ENCODE measurements at regions not wholly inside any gene's neighbourhood (a gene's known extent, or its start where the extent isn't known, plus 50 kb on each side); places are given as distances from the start of the nearest gene placed in this dataset.
A peak's percentile ranks its signal among the peaks of the same experiment; 100 is the strongest.

- Histone ChIP-seq H3K36me3 (ENCODE audit: control insufficient read depth, insufficient read depth, low read length) (no peaks in the 10 kb centered on the region), H3K27ac (ENCODE audit: low read depth, low read length, severe bottlenecking) (no peak overlapping the region), H3K4me3 (ENCODE audit: extremely low read depth, insufficient read depth, low read length, poor library complexity, severe bottlenecking) (no peak overlapping the region), H3K9me3 (ENCODE audit: control insufficient read depth, low read length) (peaks cover 26% of the 10 kb centered on the region), H3K4me1 (ENCODE audit: control insufficient read depth, insufficient read depth, low read length, poor library complexity, severe bottlenecking) (no peaks in the 10 kb centered on the region)
Measured at GRCh38 chr10:109529258-109529657, 394.1 kb downstream of the XPNPEP1 start.

GRCh38 chr10:109517748-109518147 lies 405.6 kb downstream of the XPNPEP1 start:
- H3K4me3 ChIP-seq (ENCODE audit: extremely low read depth, insufficient read depth, low read length, poor library complexity, severe bottlenecking) = no peak overlapping the region
- H3K9me3 ChIP-seq (ENCODE audit: control insufficient read depth, low read length) = no peaks in the 10 kb centered on the region
- H3K4me1 ChIP-seq (ENCODE audit: control insufficient read depth, insufficient read depth, low read length, poor library complexity, severe bottlenecking) = no peaks in the 10 kb centered on the region
- H3K27ac ChIP-seq (ENCODE audit: low read depth, low read length, severe bottlenecking) = no peak overlapping the region
- WGBS, 2 experiments (ENCODE audit: insufficient coverage in 2 of 2) = 71 to 84% methylated on average over 2 to 3 of the region's 4 CpGs
- no peaks in the 10 kb centered on the region for H3K36me3 ChIP-seq (ENCODE audit: control insufficient read depth, insufficient read depth, low read length)

GRCh38 chr10:109504401-109504800 lies 418.9 kb downstream of the XPNPEP1 start:
- Histone ChIP-seq H3K36me3 (ENCODE audit: control insufficient read depth, insufficient read depth, low read length) (no peaks in the 10 kb centered on the region), H3K27ac (ENCODE audit: low read depth, low read length, severe bottlenecking) (no peak overlapping the region), H3K9me3 (ENCODE audit: control insufficient read depth, low read length) (peaks cover 8% of the 10 kb centered on the region), H3K4me1 (ENCODE audit: control insufficient read depth, insufficient read depth, low read length, poor library complexity, severe bottlenecking) (no peaks in the 10 kb centered on the region), H3K4me3 (ENCODE audit: extremely low read depth, insufficient read depth, low read length, poor library complexity, severe bottlenecking) (no peak overlapping the region)
- no CpG with 5 or more reads among the region's 1 CpG for WGBS, 2 experiments (ENCODE audit: insufficient coverage in 2 of 2)

- WGBS, 2 experiments (ENCODE audit: insufficient coverage in 2 of 2) = 100% methylated on average over 1 of the region's 4 CpGs; no CpG with 5 or more reads in 1 of the 2 experiments
- H3K27ac ChIP-seq (ENCODE audit: low read depth, low read length, severe bottlenecking) = no peak overlapping the region
- H3K4me1 ChIP-seq (ENCODE audit: control insufficient read depth, insufficient read depth, low read length, poor library complexity, severe bottlenecking) = no peaks in the 10 kb centered on the region
- no peaks in the 10 kb centered on the region for H3K36me3 ChIP-seq (ENCODE audit: control insufficient read depth, insufficient read depth, low read length)
- H3K9me3 ChIP-seq (ENCODE audit: control insufficient read depth, low read length) = no peaks in the 10 kb centered on the region
- H3K4me3 ChIP-seq (ENCODE audit: extremely low read depth, insufficient read depth, low read length, poor library complexity, severe bottlenecking) = no peak overlapping the region
Measured at GRCh38 chr10:109487691-109488090, 435.6 kb downstream of the XPNPEP1 start.

- Histone ChIP-seq H3K27ac (ENCODE audit: low read depth, low read length, severe bottlenecking) (no peak overlapping the region), H3K9me3 (ENCODE audit: control insufficient read depth, low read length) (peaks cover 3% of the 10 kb centered on the region), H3K4me1 (ENCODE audit: control insufficient read depth, insufficient read depth, low read length, poor library complexity, severe bottlenecking) (no peaks in the 10 kb centered on the region), H3K4me3 (ENCODE audit: extremely low read depth, insufficient read depth, low read length, poor library complexity, severe bottlenecking) (no peak overlapping the region), H3K36me3 (ENCODE audit: control insufficient read depth, insufficient read depth, low read length) (no peaks in the 10 kb centered on the region)
Measured at GRCh38 chr10:109480836-109481235, 442.5 kb downstream of the XPNPEP1 start.

GRCh38 chr10:109475711-109476421 lies 447.4 kb downstream of the XPNPEP1 start:
- Histone ChIP-seq H3K36me3 (ENCODE audit: control insufficient read depth, insufficient read depth, low read length) (no peaks in the 10 kb centered on the region), H3K4me1 (ENCODE audit: control insufficient read depth, insufficient read depth, low read length, poor library complexity, severe bottlenecking) (no peaks in the 10 kb centered on the region), H3K4me3 (ENCODE audit: extremely low read depth, insufficient read depth, low read length, poor library complexity, severe bottlenecking) (no peak overlapping the region), H3K27ac (ENCODE audit: low read depth, low read length, severe bottlenecking) (no peak overlapping the region), H3K9me3 (ENCODE audit: control insufficient read depth, low read length) (peaks cover 3% of the 10 kb centered on the region)
- WGBS, 2 experiments (ENCODE audit: insufficient coverage in 2 of 2) = 88 to 89% methylated on average over 4 of the region's 6 CpGs

- WGBS, 2 experiments (ENCODE audit: insufficient coverage in 2 of 2) = 0 to 34% methylated on average over 1 to 4 of the region's 4 CpGs
- no peak overlapping the region for H3K4me3 ChIP-seq (ENCODE audit: extremely low read depth, insufficient read depth, low read length, poor library complexity, severe bottlenecking)
- peaks cover 3% of the 10 kb centered on the region for H3K9me3 ChIP-seq (ENCODE audit: control insufficient read depth, low read length)
- H3K36me3 ChIP-seq (ENCODE audit: control insufficient read depth, insufficient read depth, low read length) = no peaks in the 10 kb centered on the region
- H3K4me1 ChIP-seq (ENCODE audit: control insufficient read depth, insufficient read depth, low read length, poor library complexity, severe bottlenecking) = no peaks in the 10 kb centered on the region
- peak overlapping the region; percentile 37 for H3K27ac ChIP-seq (ENCODE audit: low read depth, low read length, severe bottlenecking)
Measured at GRCh38 chr10:109474812-109475211, 448.5 kb downstream of the XPNPEP1 start.

GRCh38 chr10:109474261-109474660 lies 449.1 kb downstream of the XPNPEP1 start:
- peak overlapping the region; percentile 37 for H3K27ac ChIP-seq (ENCODE audit: low read depth, low read length, severe bottlenecking)
- 55 to 60% methylated on average over 1 to 2 of the region's 4 CpGs for WGBS, 2 experiments (ENCODE audit: insufficient coverage in 2 of 2)
- H3K9me3 ChIP-seq (ENCODE audit: control insufficient read depth, low read length) = peaks cover 3% of the 10 kb centered on the region
- H3K4me3 ChIP-seq (ENCODE audit: extremely low read depth, insufficient read depth, low read length, poor library complexity, severe bottlenecking) = no peak overlapping the region
- H3K4me1 ChIP-seq (ENCODE audit: control insufficient read depth, insufficient read depth, low read length, poor library complexity, severe bottlenecking) = no peaks in the 10 kb centered on the region
- H3K36me3 ChIP-seq (ENCODE audit: control insufficient read depth, insufficient read depth, low read length) = no peaks in the 10 kb centered on the region

GRCh38 chr10:109467551-109467950 lies 455.8 kb downstream of the XPNPEP1 start:
- no peaks in the 10 kb centered on the region for H3K36me3 ChIP-seq (ENCODE audit: control insufficient read depth, insufficient read depth, low read length)
- H3K4me1 ChIP-seq (ENCODE audit: control insufficient read depth, insufficient read depth, low read length, poor library complexity, severe bottlenecking) = no peaks in the 10 kb centered on the region
- no peak overlapping the region for H3K4me3 ChIP-seq (ENCODE audit: extremely low read depth, insufficient read depth, low read length, poor library complexity, severe bottlenecking)
- 100% methylated on average over 1 of the region's 2 CpGs; no CpG with 5 or more reads in 1 of the 2 experiments for WGBS, 2 experiments (ENCODE audit: insufficient coverage in 2 of 2)
- H3K9me3 ChIP-seq (ENCODE audit: control insufficient read depth, low read length) = no peaks in the 10 kb centered on the region
- H3K27ac ChIP-seq (ENCODE audit: low read depth, low read length, severe bottlenecking) = no peak overlapping the region

GRCh38 chr10:109464949-109465348 lies 458.4 kb downstream of the XPNPEP1 start:
- 87% methylated on average over 2 to 3 of the region's 3 CpGs for WGBS, 2 experiments (ENCODE audit: insufficient coverage in 2 of 2)
- H3K27ac ChIP-seq (ENCODE audit: low read depth, low read length, severe bottlenecking) = no peak overlapping the region
- no peak overlapping the region for H3K4me3 ChIP-seq (ENCODE audit: extremely low read depth, insufficient read depth, low read length, poor library complexity, severe bottlenecking)
- peaks cover 3% of the 10 kb centered on the region for H3K9me3 ChIP-seq (ENCODE audit: control insufficient read depth, low read length)
- H3K4me1 ChIP-seq (ENCODE audit: control insufficient read depth, insufficient read depth, low read length, poor library complexity, severe bottlenecking) = no peaks in the 10 kb centered on the region
- no peaks in the 10 kb centered on the region for H3K36me3 ChIP-seq (ENCODE audit: control insufficient read depth, insufficient read depth, low read length)

GRCh38 chr10:109457302-109457638 lies 466.0 kb downstream of the XPNPEP1 start:
- Histone ChIP-seq H3K36me3 (ENCODE audit: control insufficient read depth, insufficient read depth, low read length) (no peaks in the 10 kb centered on the region), H3K27ac (ENCODE audit: low read depth, low read length, severe bottlenecking) (no peak overlapping the region), H3K9me3 (ENCODE audit: control insufficient read depth, low read length) (peaks cover 3% of the 10 kb centered on the region), H3K4me3 (ENCODE audit: extremely low read depth, insufficient read depth, low read length, poor library complexity, severe bottlenecking) (peak overlapping the region; percentile 42), H3K4me1 (ENCODE audit: control insufficient read depth, insufficient read depth, low read length, poor library complexity, severe bottlenecking) (no peaks in the 10 kb centered on the region)
- 13 to 21% methylated on average over 7 to 8 of the region's 9 CpGs for WGBS, 2 experiments (ENCODE audit: insufficient coverage in 2 of 2)

Measured in mesodermal cell (in vitro differentiated cells).